GM19324 (cell line): ENCODE measurements at regions not wholly inside any gene's neighbourhood (a gene's known extent, or its start where the extent isn't known, plus 50 kb on each side); places are given as distances from the start of the nearest gene placed in this dataset.
"Not testable (repeated sequence)": the region's sequence is repeated elsewhere in the genome, so short reads cannot be mapped to it uniquely, and the experiment has no call there.

Source experiments
- ATAC-seq: cut with Tn5 transposase; IDR thresholded peaks from one replicate; pipeline ENCODE4 v1.9.1; 2021; ENCODE audit warnings: mild to moderate bottlenecking, moderate library complexity; ENCODE audit not compliant: unreplicated experiment, low FRiP score

- ATAC-seq = no peak
These were observed 148.2 kb upstream of the DAB1 start for GRCh38 chr1:57572016-57572415.

GRCh38 chr1:57558066-57558465, 134.2 kb upstream of the DAB1 start:
- ATAC-seq = not testable (repeated sequence)

- ATAC-seq = no peak
These were observed 129.8 kb upstream of the DAB1 start for GRCh38 chr1:57553666-57554065.

GRCh38 chr1:57551476-57551875, 127.6 kb upstream of the DAB1 start:
- ATAC-seq = no peak

GRCh38 chr1:57550092-57550491, 126.2 kb upstream of the DAB1 start:
- ATAC-seq = no peak

- ATAC-seq = no peak
These were observed 125.4 kb upstream of the DAB1 start for GRCh38 chr1:57549300-57549699.

- ATAC-seq = no peak
These were observed 122.9 kb upstream of the DAB1 start for GRCh38 chr1:57546549-57547330.

- ATAC-seq = no peak
These were observed 120.5 kb upstream of the DAB1 start for GRCh38 chr1:57544345-57544744.

- ATAC-seq = no peak
These were observed 113.0 kb upstream of the DAB1 start for GRCh38 chr1:57536749-57537423.

- no peak for ATAC-seq
These were observed 108.4 kb upstream of the DAB1 start for GRCh38 chr1:57532299-57532698.

GRCh38 chr1:57530911-57531260, 107.0 kb upstream of the DAB1 start:
- not testable (repeated sequence) for ATAC-seq

- no peak for ATAC-seq
These were observed 106.5 kb upstream of the DAB1 start for GRCh38 chr1:57530206-57530910.

GRCh38 chr1:57522575-57522974, 98.7 kb upstream of the DAB1 start:
- no peak for ATAC-seq

GRCh38 chr1:57520743-57521515, 97.1 kb upstream of the DAB1 start:
- ATAC-seq = no peak

- ATAC-seq = no peak
These were observed 94.6 kb upstream of the DAB1 start for GRCh38 chr1:57518496-57518895.

- no peak for ATAC-seq
These were observed 93.9 kb upstream of the DAB1 start for GRCh38 chr1:57517587-57518374.

GRCh38 chr1:57512386-57512785, 88.5 kb upstream of the DAB1 start:
- no peak for ATAC-seq

GRCh38 chr1:57506941-57507340, 83.1 kb upstream of the DAB1 start:
- ATAC-seq = no peak

GRCh38 chr1:57503337-57503736, 79.5 kb upstream of the DAB1 start:
- ATAC-seq = no peak
